H9 (cell line): ENCODE measurements at regions not wholly inside any gene's neighbourhood (a gene's known extent, or its start where the extent isn't known, plus 50 kb on each side); places are given as distances from the start of the nearest gene placed in this dataset.

Experiments used
- DNase-seq: peaks from one replicate; pipeline ENCODE4 v3.0.0-alpha.2; 2017
- H2AFZ ChIP-seq: one replicate; pipeline ENCODE4 v1.6.1; 2013; ENCODE audit warnings: mild to moderate bottlenecking, low read length, control low read depth, moderate library complexity
- H2AK5ac ChIP-seq: 2 replicates; pipeline ENCODE4 v1.6.1; 2013; ENCODE audit warnings: low read length, control low read depth, mixed read lengths; ENCODE audit not compliant: insufficient read length
- H2BK120ac ChIP-seq: one replicate; pipeline ENCODE4 v1.6.1; 2013; ENCODE audit warnings: low read depth, mild to moderate bottlenecking, low read length, control low read depth, inconsistent platforms; ENCODE audit not compliant: poor library complexity, severe bottlenecking
- H2BK12ac ChIP-seq: 2 replicates; pipeline ENCODE4 v1.6.1; 2013; ENCODE audit warnings: low read length, control low read depth, mixed read lengths, low read depth; ENCODE audit not compliant: insufficient read length
- H2BK15ac ChIP-seq: 2 replicates; pipeline ENCODE4 v1.6.1; 2013; ENCODE audit warnings: low read depth, low read length, control low read depth
- H2BK20ac ChIP-seq: one replicate; pipeline ENCODE4 v1.6.1; 2013; ENCODE audit warnings: low read depth, mild to moderate bottlenecking, low read length, control low read depth, inconsistent platforms; ENCODE audit not compliant: poor library complexity, severe bottlenecking
- H2BK5ac ChIP-seq: 2 replicates; pipeline ENCODE4 v1.6.1; 2013; ENCODE audit warnings: low read length, control low read depth, mixed read lengths; ENCODE audit not compliant: insufficient read length
- H3K14ac ChIP-seq: 2 replicates; pipeline ENCODE4 v1.6.1; 2013; ENCODE audit warnings: low read length, control low read depth; ENCODE audit not compliant: insufficient read depth
- H3K18ac ChIP-seq: 2 replicates; pipeline ENCODE4 v1.6.1; 2013; ENCODE audit warnings: low read depth, mild to moderate bottlenecking, mixed read lengths, low read length, control low read depth; ENCODE audit not compliant: insufficient read length
- H3K23ac ChIP-seq: 2 replicates; pipeline ENCODE4 v1.6.1; 2013; ENCODE audit warnings: low read length, control low read depth, mixed read lengths, low read depth; ENCODE audit not compliant: insufficient read length
- H3K23me2 ChIP-seq: 2 replicates; pipeline ENCODE4 v1.6.1; 2013; ENCODE audit warnings: low read depth, mild to moderate bottlenecking, mixed read lengths, low read length, control low read depth; ENCODE audit not compliant: insufficient read length, poor library complexity, severe bottlenecking
- H3K27ac ChIP-seq: 2 replicates; pipeline ENCODE4 v1.5.1; 2013; ENCODE audit warnings: low read length, control low read depth, mixed read lengths, low read depth; ENCODE audit not compliant: insufficient read length
- H3K27me3 ChIP-seq: 2 replicates; pipeline ENCODE4 v1.6.1; 2013; ENCODE audit warnings: low read length, control low read depth, inconsistent platforms; ENCODE audit not compliant: insufficient read depth
- H3K4ac ChIP-seq: 2 replicates; pipeline ENCODE4 v1.6.1; 2013; ENCODE audit warnings: low read depth, mild to moderate bottlenecking, control low read depth, inconsistent platforms, low read length, moderate library complexity
- H3K4me1 ChIP-seq: 2 replicates; pipeline ENCODE4 v1.6.1; 2013; ENCODE audit warnings: low read length, control low read depth, inconsistent platforms; ENCODE audit not compliant: insufficient read depth
- H3K4me2 ChIP-seq: 2 replicates; pipeline ENCODE4 v1.6.1; 2013; ENCODE audit warnings: low read length, control low read depth, mixed read lengths; ENCODE audit not compliant: insufficient read length, insufficient read depth
- H3K56ac ChIP-seq: 2 replicates; pipeline ENCODE4 v1.6.1; 2013; ENCODE audit warnings: low read depth, mild to moderate bottlenecking, mixed read lengths, low read length, control low read depth; ENCODE audit not compliant: insufficient read length
- H3K79me1 ChIP-seq: 2 replicates; pipeline ENCODE4 v1.6.1; 2013; ENCODE audit warnings: low read depth, mild to moderate bottlenecking, moderate library complexity, low read length, control low read depth, inconsistent platforms; ENCODE audit not compliant: insufficient read depth, poor library complexity, severe bottlenecking
- H3K79me2 ChIP-seq: 2 replicates; pipeline ENCODE4 v1.6.1; 2013; ENCODE audit warnings: low read length, control low read depth, inconsistent platforms; ENCODE audit not compliant: insufficient read depth
- H3K9ac ChIP-seq: 2 replicates; pipeline ENCODE4 v1.6.1; 2013; ENCODE audit warnings: low read length, control low read depth, mixed read lengths; ENCODE audit not compliant: insufficient read length; ENCODE audit errors: extremely low read depth
- H3K9me3 ChIP-seq: one replicate; pipeline ENCODE4 v1.6.1; 2013; ENCODE audit warnings: low read depth, low read length, inconsistent platforms; ENCODE audit not compliant: control insufficient read depth
- H3T11ph ChIP-seq: one replicate; pipeline ENCODE4 v1.6.1; 2013; ENCODE audit warnings: mild to moderate bottlenecking, low read length, control low read depth, inconsistent platforms
- H4K20me1 ChIP-seq: one replicate; pipeline ENCODE4 v1.6.1; 2013; ENCODE audit not compliant: control insufficient read depth, insufficient read length, insufficient read depth
- H4K5ac ChIP-seq: 2 replicates; pipeline ENCODE4 v1.6.1; 2013; ENCODE audit warnings: low read depth, mild to moderate bottlenecking, mixed read lengths, low read length, control low read depth; ENCODE audit not compliant: insufficient read length
- H4K8ac ChIP-seq: replicated peaks from 2 replicates; pipeline ENCODE4 v1.6.1; 2013; ENCODE audit warnings: low read length, control low read depth, mixed read lengths, low read depth; ENCODE audit not compliant: insufficient read length
- H4K91ac ChIP-seq: 2 replicates; pipeline ENCODE4 v1.6.1; 2013; ENCODE audit warnings: low read depth, mild to moderate bottlenecking, moderate library complexity, mixed read lengths, low read length, control low read depth; ENCODE audit not compliant: insufficient read length
- H3K27ac Mint-ChIP-seq, 3 experiments: 2 replicates in 2 of 3; 3 replicates in 1 of 3; pipeline ENCODE4 v1.8.0; 2020 to 2021; ENCODE audit warnings: mixed read lengths in 3 of 3, mild to moderate bottlenecking in 1 of 3, moderate library complexity in 1 of 3
- H3K27me3 Mint-ChIP-seq: 2 replicates; pipeline ENCODE4 v1.8.0; 2021; ENCODE audit warnings: low read depth, mild to moderate bottlenecking, moderate library complexity, mixed read lengths
- H3K36me3 Mint-ChIP-seq, 3 experiments: 2 replicates in 2 of 3; 3 replicates in 1 of 3; pipeline ENCODE4 v1.8.0; 2020 to 2021; ENCODE audit warnings: low read depth in 3 of 3, mixed read lengths in 3 of 3; ENCODE audit not compliant: insufficient read depth in 1 of 3
- H3K4me1 Mint-ChIP-seq, 2 experiments: 2 replicates each; pipeline ENCODE4 v1.8.0; 2020; ENCODE audit warnings: mixed read lengths in 2 of 2
- H3K4me3 Mint-ChIP-seq, 2 experiments: 2 replicates in 1 of 2; 3 replicates in 1 of 2; pipeline ENCODE4 v1.8.0; 2020 to 2021; ENCODE audit warnings: mild to moderate bottlenecking in 2 of 2, mixed read lengths in 2 of 2, moderate library complexity in 1 of 2
- H3K9me3 Mint-ChIP-seq, 2 experiments: 2 replicates in 1 of 2; 3 replicates in 1 of 2; pipeline ENCODE4 v1.8.0; 2020; ENCODE audit warnings: mild to moderate bottlenecking in 2 of 2, mixed read lengths in 2 of 2, moderate library complexity in 1 of 2
- CTCF ChIP-seq: fragments of 200-600 bp; sonication (generic); conservative IDR thresholded peaks from 3 replicates; pipeline ENCODE4 v1.8.0; 2021; ENCODE audit warnings: antibody characterized with exemption, mild to moderate bottlenecking
- WGBS: extraction: QIAGEN DNeasy Blood & Tissue Kit; methylation state at CpG from one replicate; pipeline ENCODE4 v1.1.7; 2013; ENCODE audit warnings: missing lambda C conversion rate, low lambda C conversion rate, mixed read lengths; ENCODE audit not compliant: insufficient read length; ENCODE audit errors: extremely low coverage; 5-methylcytosine and 5-hydroxymethylcytosine counted together

DNA sequence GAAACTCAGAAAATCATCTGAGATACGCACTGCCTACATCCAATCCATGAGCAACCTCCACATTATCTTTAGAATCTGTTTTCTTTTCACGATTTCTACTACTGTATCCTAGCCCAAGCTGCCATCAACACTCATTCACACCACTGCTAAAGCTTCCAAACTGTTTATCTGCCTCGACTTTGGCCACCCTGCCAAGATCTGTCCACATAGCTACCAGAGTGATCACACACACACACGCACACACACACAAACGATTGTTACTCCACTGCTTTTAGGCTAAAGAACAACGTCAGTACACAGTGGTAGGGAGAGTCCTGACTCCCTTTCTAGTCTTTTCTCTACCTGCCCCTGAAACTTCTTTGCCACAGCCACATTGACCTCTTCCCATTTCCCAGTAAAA lies 142.0 kb downstream of the CCDC71L start:
- H2BK20ac ChIP-seq = no peak overlapping the region
- no peaks in the 10 kb centered on the region for H3K9me3 ChIP-seq
- no peak overlapping the region for H3K14ac ChIP-seq
- H4K5ac ChIP-seq = no peak overlapping the region
- H3K79me2 ChIP-seq = no peaks in the 10 kb centered on the region
- Mint-ChIP-seq H3K36me3 (no peaks in the 10 kb centered on the region), H3K4me1 (peaks cover 0 to 5% of the 10 kb centered on the region in 2 experiments; a peak in 1 of 4 replicates), H3K9me3 (no peaks in the 10 kb centered on the region; a peak in 1 of 5 replicates), H3K4me3 (no peak overlapping the region), H3K27me3 (peaks cover 11% of the 10 kb centered on the region), H3K27ac (no peak overlapping the region; a peak in 1 of 7 replicates)
- H2BK5ac ChIP-seq = no peak overlapping the region
- H4K8ac ChIP-seq = no peak overlapping the region
- no peak overlapping the region for H3K27ac ChIP-seq
- H3K4ac ChIP-seq = no peak overlapping the region
- no peak overlapping the region for H2AFZ ChIP-seq
- H3K23ac ChIP-seq = no peak overlapping the region
- H2BK120ac ChIP-seq = no peak overlapping the region
- H4K20me1 ChIP-seq = no peaks in the 10 kb centered on the region
- H2BK15ac ChIP-seq = no peak overlapping the region
- no peak overlapping the region for H3T11ph ChIP-seq
- H3K4me2 ChIP-seq = no peak overlapping the region
- H3K27me3 ChIP-seq = no peaks in the 10 kb centered on the region
- no peak overlapping the region for H3K56ac ChIP-seq
- no peaks in the 10 kb centered on the region for H3K4me1 ChIP-seq
- H2AK5ac ChIP-seq = no peak overlapping the region
- no peak overlapping the region for H4K91ac ChIP-seq
- no peak overlapping the region for H3K18ac ChIP-seq
- H3K23me2 ChIP-seq = no peaks in the 10 kb centered on the region
- no peak overlapping the region for H2BK12ac ChIP-seq
- DNase-seq = no peak
- no peak overlapping the region for H3K9ac ChIP-seq
- no peak for TF ChIP-seq CTCF
- WGBS = no CpG with 5 or more reads among the region's 6 CpGs
- no peaks in the 10 kb centered on the region for H3K79me1 ChIP-seq
